Body of pancreas (tissue), 4 donors: ENCODE measurements at regions not wholly inside any gene's neighbourhood (a gene's known extent, or its start where the extent isn't known, plus 50 kb on each side); places are given as distances from the start of the nearest gene placed in this dataset. TPM values are rescaled to one million over a fixed set of nuclear protein-coding genes. Genes with fewer than 3 reads are reported as not detected.

ENCODE experiments used
- ATAC-seq: fragments of 150-250 bp; one replicate; pipeline ENCODE4 v1.9.1; 2016
- DNase-seq, 4 donors: peaks; one replicate each; pipeline ENCODE4 v3.0.0-alpha.2; 2019
- H3K27ac ChIP-seq, 4 donors: fragments of 200-600 bp; sonication (generic); 1 replicate in 3 of 4; 2 replicates in 1 of 4; pipeline versions ENCODE4 v1.5.1 to v1.6.1; 2016 to 2019; ENCODE audit warnings: mild to moderate bottlenecking in 1 of 4, mixed read lengths in 1 of 4, moderate library complexity in 1 of 4
- H3K27me3 ChIP-seq, 2 donors: fragments of 200-600 bp; sonication (generic); one replicate each; pipeline ENCODE4 v1.6.0; 2016; ENCODE audit warnings: mild to moderate bottlenecking in 1 of 2
- H3K36me3 ChIP-seq, 2 donors: fragments of 200-600 bp; sonication (generic); replicated peaks in 1 of 2; 2 replicates each; pipeline ENCODE4 v1.5.1; 2016; ENCODE audit warnings: low read depth in 2 of 2; ENCODE audit not compliant: insufficient read depth in 1 of 2
- H3K4me1 ChIP-seq: fragments of 200-600 bp; sonication (generic); one replicate; pipeline ENCODE4 v1.6.0; 2016
- H3K4me3 ChIP-seq, 2 donors: fragments of 200-600 bp; sonication (generic); 1 replicate in 1 of 2; 2 replicates in 1 of 2; pipeline ENCODE4 v1.5.1; 2016 to 2019
- H3K9me3 ChIP-seq, 3 donors: fragments of 200-600 bp; sonication (generic); 1 replicate in 2 of 3; 2 replicates in 1 of 3; pipeline ENCODE4 v1.5.1; 2016
- CTCF ChIP-seq, 7 experiments: fragments of 450-650 bp in 4 of 7; fragments of 200-600 bp in 3 of 7; sonication (generic) in 3 of 7; IDR thresholded peaks; one replicate each; pipeline ENCODE4 v1.5.1; 2016 to 2019; ENCODE audit warnings: antibody characterized with exemption in 7 of 7
- POLR2A ChIP-seq, 3 donors: fragments of 450-650 bp; IDR thresholded peaks; one replicate each; pipeline ENCODE4 v1.6.1; 2016; ENCODE audit warnings: antibody characterized with exemption in 3 of 3, mild to moderate bottlenecking in 2 of 3
- WGBS, 2 donors: methylation state at CpG; one replicate each; pipeline ENCODE4 v1.1.5; 2017; 5-methylcytosine and 5-hydroxymethylcytosine counted together
- intact Hi-C: fragments of 100-400 bp; cut with DNase I; formaldehyde crosslinking; loops from one replicate; pipeline ENCODE4 v1.15.1; 2023
- microRNA counts, 2 donors: library from miRNA; unstranded; fragments of <30 nt; microRNA quantifications; one replicate each; lab custom pipeline; 2017
- microRNA-seq, 2 donors: library from miRNA; unstranded; fragments of <30 nt; microRNA quantifications; one replicate each; pipeline ENCODE4, GENCODE V29; 2016; ENCODE audit warnings: borderline number of aligned reads in 2 of 2, borderline replicate concordance in 2 of 2
- small RNA-seq: library from RNA; depleted of rRNA; stranded (forward); fragments of <200 nt; gene quantifications from one replicate; pipeline ENCODE3, GENCODE V24; 2016

GRCh38 chr18:35920623-35921022 lies 51.9 kb upstream of the RMP24 start:
- intact Hi-C loops: no loop called here
- 39 to 40% methylated on average over 1 of the region's 1 CpG for WGBS, 2 donors

More at GRCh38 chr18:35920623-35921022, 51.9 kb upstream of the RMP24 start:
- no peaks in the 10 kb centered on the region for H3K27me3 ChIP-seq
- ATAC-seq (no peak), DNase-seq (no peak)
- no peak for TF ChIP-seq POLR2A (IDR thresholded peaks at IDR 0.05)
- no peak for TF ChIP-seq CTCF (IDR thresholded peaks at IDR 0.05)
- H3K36me3 ChIP-seq: no peaks in the 10 kb centered on the region
- H3K27ac ChIP-seq: no peak overlapping the region
- no peaks in the 10 kb centered on the region for H3K4me1 ChIP-seq
- H3K4me3 ChIP-seq: no peak overlapping the region
- no peaks in the 10 kb centered on the region for H3K9me3 ChIP-seq

MicroRNA genes in the stretch of these regions (microRNA counts, 767-probe panel; counts per million panel counts)
- microRNA hsa-miR-187-3p (lab: Ali Mortazavi, UCI): 0 to 736 counts per million in 2 donors

Small RNAs in the stretch of these regions (microRNA-seq; reads per million reads assigned to microRNA genes)
- gene MIR187: 8.8 to 13.5 reads per million in 2 donors

Small RNAs in the stretch of these regions (small RNA-seq; reads per million reads assigned to genes)
- not detected for gene MIR187
